HCT116 (cell line): ENCODE measurements at regions not wholly inside any gene's neighbourhood (a gene's known extent, or its start where the extent isn't known, plus 50 kb on each side); places are given as distances from the start of the nearest gene placed in this dataset.

Experiments
- ATAC-seq: fragments of 200-7000 bp; cut with Tn5 transposase; 2 replicates; pipeline ENCODE4 v1.9.1; 2020; ENCODE audit warnings: mild to moderate bottlenecking, moderate library complexity
- BruUV-seq: library from RNA; stranded (reverse); fragments of 400-500 nt; replicated peaks from 2 replicates; lab custom pipeline; 2021; lab: Mats Ljungman, UMichigan
- CTCF ChIA-PET: fragments of 300-600 bp; sonication (Branson Sonifier 250); formaldehyde crosslinking; loops from one replicate; lab custom pipeline; 2021; ENCODE audit warnings: antibody characterized with exemption; lab: Charles Lee
- POLR2A ChIA-PET: fragments of 300-600, 350-600 bp; sonication (Branson Sonifier 250); formaldehyde crosslinking; loops from one replicate; lab custom pipeline; 2021; ENCODE audit warnings: antibody characterized with exemption; lab: Charles Lee
- RAD21 ChIA-PET, 2 experiments: fragments of 300-600 bp; sonication (Branson Sonifier 250); formaldehyde crosslinking; loops; one replicate each; lab custom pipeline; 2023; ENCODE audit warnings: low total read pairs in 2 of 2; ENCODE audit not compliant: uncharacterized antibody in 2 of 2, unreplicated experiment in 2 of 2, low non-redundant PET in 1 of 2; lab: Charles Lee
- DNase-seq: peaks from one replicate; pipeline ENCODE4 v3.0.0-alpha.2; 2010; ENCODE audit warnings: low read depth, low spot score
- H2AFZ ChIP-seq: fragments of 200-600 bp; shearing (Covaris generic), sonication (generic); 2 replicates; pipeline ENCODE4 v1.6.1; 2017; ENCODE audit warnings: low read depth, mixed run types, mixed read lengths, antibody characterized with exemption, low read length; ENCODE audit not compliant: poor library complexity, severe bottlenecking
- H3K27ac ChIP-seq: 2 replicates; pipeline ENCODE4 v1.5.1; 2012; ENCODE audit warnings: low read depth, low read length
- H3K27me3 ChIP-seq: fragments of 200-600 bp; sonication (generic); 2 replicates; pipeline ENCODE4 v1.6.1; 2016; ENCODE audit warnings: mixed run types, low read length, mixed read lengths; ENCODE audit not compliant: insufficient read depth
- H3K36me3 ChIP-seq, 2 experiments: fragments of 200-500 bp in 1 of 2; fragments of 200-600 bp in 1 of 2; sonication (Bioruptor generic) in 1 of 2; sonication (generic) in 1 of 2; 2 replicates each; pipeline versions ENCODE4 v1.5.1 to v1.6.1; 2014 to 2016; ENCODE audit warnings: low read length in 2 of 2, inconsistent platforms in 1 of 2, mixed read lengths in 1 of 2, mixed run types in 1 of 2; ENCODE audit not compliant: insufficient read depth in 2 of 2, control insufficient read depth in 1 of 2
- H3K4me1 ChIP-seq, 2 experiments: fragments of 200-600 bp in 1 of 2; sonication (generic) in 1 of 2; 2 replicates each; pipeline versions ENCODE4 v1.5.1 to v1.6.1; 2012 to 2017; ENCODE audit warnings: low read length in 2 of 2, inconsistent platforms in 1 of 2, mild to moderate bottlenecking in 1 of 2, mixed read lengths in 1 of 2, mixed run types in 1 of 2, moderate library complexity in 1 of 2; ENCODE audit not compliant: insufficient read depth in 2 of 2, control insufficient read depth in 1 of 2
- H3K4me2 ChIP-seq: fragments of 200-600 bp; sonication (generic); 2 replicates; pipeline ENCODE4 v1.6.1; 2017; ENCODE audit warnings: mixed run types, low read length, mixed read lengths
- H3K4me3 ChIP-seq, 2 experiments: fragments of 200-600 bp in 1 of 2; sonication (generic) in 1 of 2; replicated peaks in 1 of 2; 2 replicates each; pipeline ENCODE4 v1.5.1; 2011 to 2016; ENCODE audit warnings: low read length in 2 of 2, control low read depth in 1 of 2, low read depth in 1 of 2, mild to moderate bottlenecking in 1 of 2, mixed read lengths in 1 of 2, mixed run types in 1 of 2
- H3K79me2 ChIP-seq: fragments of 200-600 bp; sonication (generic); 2 replicates; pipeline ENCODE4 v1.6.1; 2017; ENCODE audit warnings: mild to moderate bottlenecking, mixed run types, low read length, moderate library complexity, mixed read lengths; ENCODE audit not compliant: insufficient read depth
- H3K9ac ChIP-seq: fragments of 200-600 bp; sonication (generic); 2 replicates; pipeline ENCODE4 v1.6.1; 2016; ENCODE audit warnings: low read length, mixed read lengths
- H3K9me2 ChIP-seq: fragments of 200-600 bp; sonication (generic), shearing (Covaris generic); 2 replicates; pipeline ENCODE4 v1.6.1; 2017; ENCODE audit warnings: mixed run types, mild to moderate bottlenecking, moderate library complexity; ENCODE audit not compliant: insufficient read depth
- H3K9me3 ChIP-seq, 2 experiments: fragments of 200-500 bp in 1 of 2; fragments of 200-600 bp in 1 of 2; sonication (Bioruptor generic) in 1 of 2; sonication (generic) in 1 of 2; 2 replicates each; pipeline ENCODE4 v1.6.1; 2014 to 2017; ENCODE audit warnings: low read length in 2 of 2, mixed read lengths in 2 of 2, inconsistent platforms in 1 of 2, low read depth in 1 of 2, mild to moderate bottlenecking in 1 of 2, mixed run types in 1 of 2, moderate library complexity in 1 of 2; ENCODE audit not compliant: control insufficient read depth in 1 of 2, insufficient read depth in 1 of 2
- H4K20me1 ChIP-seq: fragments of 200-600 bp; sonication (generic), shearing (Covaris generic); 2 replicates; pipeline ENCODE4 v1.6.1; 2017; ENCODE audit warnings: mixed run types, mild to moderate bottlenecking, moderate library complexity; ENCODE audit not compliant: insufficient read depth
- CBX3 ChIP-seq: IDR thresholded peaks from 2 replicates; pipeline ENCODE4 v1.6.1; 2012; ENCODE audit warnings: low read depth
- CEBPB ChIP-seq: IDR thresholded peaks from 2 replicates; pipeline ENCODE4 v1.6.1; 2012; ENCODE audit warnings: low read depth
- CTCF ChIP-seq, 3 experiments: fragments of 200-600 bp in 1 of 3; sonication (generic) in 1 of 3; IDR thresholded peaks in 2 of 3; conservative IDR thresholded peaks in 1 of 3; 2 replicates each; pipeline ENCODE4 v1.5.1; 2012 to 2017; ENCODE audit warnings: low read depth in 2 of 3, low read length in 2 of 3, antibody characterized with exemption in 1 of 3, borderline replicate concordance in 1 of 3, control low read depth in 1 of 3, mild to moderate bottlenecking in 1 of 3, mixed read lengths in 1 of 3, mixed run types in 1 of 3, moderate library complexity in 1 of 3; ENCODE audit not compliant: insufficient read depth in 1 of 3
- EGR1 ChIP-seq: IDR thresholded peaks from 2 replicates; pipeline ENCODE4 v1.6.1; 2012; ENCODE audit warnings: low read depth
- EZH2phosphoT487 ChIP-seq: fragments of 200-600 bp; IDR thresholded peaks from 2 replicates; pipeline ENCODE4 v1.6.1; 2018; ENCODE audit warnings: antibody characterized with exemption, borderline replicate concordance
- FOSL1 ChIP-seq: IDR thresholded peaks from 2 replicates; pipeline ENCODE4 v1.6.1; 2012; ENCODE audit warnings: low read depth
- MAX ChIP-seq: IDR thresholded peaks from 2 replicates; pipeline ENCODE4 v1.6.1; 2012
- POLR2A ChIP-seq: IDR thresholded peaks from 2 replicates; pipeline ENCODE4 v1.7.0; 2011; ENCODE audit warnings: borderline replicate concordance; ENCODE audit not compliant: insufficient read depth, insufficient read length; ENCODE audit errors: extremely low read depth
- RAD21 ChIP-seq: IDR thresholded peaks from 2 replicates; pipeline ENCODE4 v1.6.1; 2012; ENCODE audit warnings: low read depth, mild to moderate bottlenecking
- REST ChIP-seq: IDR thresholded peaks from 2 replicates; pipeline ENCODE4 v1.6.1; 2012; ENCODE audit warnings: low read depth
- TCF7L2 ChIP-seq: IDR thresholded peaks from 2 replicates; pipeline ENCODE4 v1.7.0; 2011; ENCODE audit warnings: borderline replicate concordance, inconsistent platforms; ENCODE audit not compliant: insufficient read depth, insufficient read length; ENCODE audit errors: extremely low read depth
- ZFX ChIP-seq: fragments of 450-650 bp; IDR thresholded peaks from 2 replicates; pipeline ENCODE4 v1.6.1; 2017
- ZNF274 ChIP-seq: fragments of 200-500 bp; sonication (Bioruptor generic); IDR thresholded peaks from 2 replicates; pipeline ENCODE4 v1.6.1; 2014; ENCODE audit warnings: mild to moderate bottlenecking, low read depth, low read length, inconsistent platforms
- intact Hi-C: fragments of 100-400 bp; cut with micrococcal nuclease; formaldehyde crosslinking; loops from 2 replicates; pipeline ENCODE4 v1.10.0; 2022

- no peak for DNase-seq
- H3K79me2 ChIP-seq, result no peaks in the 10 kb centered on the region
- ChIA-PET POLR2A (no interaction called here), CTCF (no interaction called here)
- TF ChIP-seq TCF7L2, result no peak
- no peak for TF ChIP-seq FOSL1
- no peak for TF ChIP-seq EGR1
- TF ChIP-seq ZNF274, result no peak
- no peak for TF ChIP-seq ZFX
- TF ChIP-seq MAX, result no peak
- TF ChIP-seq POLR2A, result no peak
- TF ChIP-seq CTCF (IDR thresholded peaks at IDR 0.05 in 2 of 3, conservative IDR thresholded peaks at IDR 0.05 in 1 of 3; ENCODE audit: borderline replicate concordance in 1 of 3, insufficient read depth in 1 of 3, low read depth in 2 of 3, low read length in 2 of 3), result no peak
- no peak for TF ChIP-seq EZH2phosphoT487
- TF ChIP-seq, all 23 proteins: peak for 0
- Histone ChIP-seq H3K4me1 (no peaks in the 10 kb centered on the region), H4K20me1 (no peaks in the 10 kb centered on the region), H3K4me3 (no peak overlapping the region), H3K36me3 (no peaks in the 10 kb centered on the region), H3K9ac (no peak overlapping the region), H3K4me2 (no peak overlapping the region), H3K9me2 (no peaks in the 10 kb centered on the region), H2AFZ (no peak overlapping the region), H3K27me3 (no peaks in the 10 kb centered on the region; the same call in 1 of the 2 replicates), H3K9me3 (no peaks in the 10 kb centered on the region), H3K27ac (no peak overlapping the region)
- no peak for ATAC-seq
- RAD21 ChIA-PET, result no interaction called here
- no TSS peak for BruUV-seq
- intact Hi-C loops, result no loop called here
Measured at GRCh38 chr16:55082591-55082976, 151.9 kb downstream of the IRX5 start.

GRCh38 chr16:55083052-55083451 is 152.4 kb downstream of the IRX5 start:
- Histone ChIP-seq H2AFZ (no peak overlapping the region), H3K27me3 (no peaks in the 10 kb centered on the region; the same call in 1 of the 2 replicates), H3K9me3 (no peaks in the 10 kb centered on the region), H3K4me1 (no peaks in the 10 kb centered on the region), H3K9me2 (no peaks in the 10 kb centered on the region), H4K20me1 (no peaks in the 10 kb centered on the region), H3K79me2 (no peaks in the 10 kb centered on the region), H3K4me3 (no peak overlapping the region), H3K27ac (no peak overlapping the region), H3K4me2 (no peak overlapping the region), H3K36me3 (no peaks in the 10 kb centered on the region), H3K9ac (no peak overlapping the region)
- RAD21 ChIA-PET, result no interaction called here
- DNase-seq (no peak), ATAC-seq (no peak)
- CTCF ChIA-PET, result no interaction called here
- no TSS peak for BruUV-seq
- intact Hi-C loops, result no loop called here
- POLR2A ChIA-PET, result no interaction called here
- TF ChIP-seq CBX3 (no peak), MAX (no peak), CEBPB (no peak), REST (no peak), RAD21 (no peak), FOSL1 (no peak), POLR2A (no peak)
